GM10248 (cell line): ENCODE measurements at regions not wholly inside any gene's neighbourhood (a gene's known extent, or its start where the extent isn't known, plus 50 kb on each side); places are given as distances from the start of the nearest gene placed in this dataset.
"Not testable (repeated sequence)": the region's sequence is repeated elsewhere in the genome, so short reads cannot be mapped to it uniquely, and the experiment has no call there.

Experiments
- CTCF ChIA-PET: fragments of 300-600 bp; sonication (Branson Sonifier 250); formaldehyde crosslinking; extraction: SDS; loops from one replicate; lab custom pipeline; 2021; ENCODE audit warnings: antibody characterized with exemption; lab: Yijun Ruan, JAX
- POLR2A ChIA-PET: fragments of 350-650 bp; sonication (Branson Sonifier 250); formaldehyde crosslinking; extraction: SDS; loops from one replicate; lab custom pipeline; 2020; ENCODE audit warnings: antibody characterized with exemption; lab: Yijun Ruan, JAX
- DNase-seq: peaks from one replicate; pipeline ENCODE4 v3.0.0; 2012; ENCODE audit errors: extremely low spot score
- TF ChIP-seq, protein P1 (sequence below): IDR thresholded peaks from 2 replicates; pipeline ENCODE4 v1.5.1; 2012; ENCODE audit warnings: mild to moderate bottlenecking, low read depth; ENCODE audit errors: extremely low read depth, missing control alignments, control extremely low read depth

DNA sequence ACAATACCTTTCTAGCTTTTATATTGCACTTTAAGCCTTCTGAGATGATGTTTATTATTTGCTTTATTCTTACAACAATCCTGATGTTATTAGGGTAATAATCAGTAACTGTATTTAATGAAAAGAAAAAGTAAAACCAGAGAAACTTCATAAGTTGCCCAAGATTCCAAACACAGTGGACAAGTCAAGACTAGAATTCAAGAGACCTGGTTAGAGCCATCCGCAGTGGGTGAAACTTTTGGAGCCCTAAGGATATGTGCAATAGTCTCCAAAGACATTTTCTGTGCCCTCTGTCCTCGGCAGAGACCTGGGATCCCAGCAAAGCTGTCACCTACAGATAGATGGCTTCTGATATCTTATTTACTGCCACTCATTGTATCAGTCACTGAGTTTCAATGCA is 106.8 kb upstream of the DPT start:
- ChIA-PET POLR2A (no interaction called here), CTCF (interaction anchor here (1.3 kb wide), 2 partner anchors 9 to 15 kb away, joined by 3 read pairs; no protein-coding TSS in a partner anchor)
- TF ChIP-seq, protein P1, sequence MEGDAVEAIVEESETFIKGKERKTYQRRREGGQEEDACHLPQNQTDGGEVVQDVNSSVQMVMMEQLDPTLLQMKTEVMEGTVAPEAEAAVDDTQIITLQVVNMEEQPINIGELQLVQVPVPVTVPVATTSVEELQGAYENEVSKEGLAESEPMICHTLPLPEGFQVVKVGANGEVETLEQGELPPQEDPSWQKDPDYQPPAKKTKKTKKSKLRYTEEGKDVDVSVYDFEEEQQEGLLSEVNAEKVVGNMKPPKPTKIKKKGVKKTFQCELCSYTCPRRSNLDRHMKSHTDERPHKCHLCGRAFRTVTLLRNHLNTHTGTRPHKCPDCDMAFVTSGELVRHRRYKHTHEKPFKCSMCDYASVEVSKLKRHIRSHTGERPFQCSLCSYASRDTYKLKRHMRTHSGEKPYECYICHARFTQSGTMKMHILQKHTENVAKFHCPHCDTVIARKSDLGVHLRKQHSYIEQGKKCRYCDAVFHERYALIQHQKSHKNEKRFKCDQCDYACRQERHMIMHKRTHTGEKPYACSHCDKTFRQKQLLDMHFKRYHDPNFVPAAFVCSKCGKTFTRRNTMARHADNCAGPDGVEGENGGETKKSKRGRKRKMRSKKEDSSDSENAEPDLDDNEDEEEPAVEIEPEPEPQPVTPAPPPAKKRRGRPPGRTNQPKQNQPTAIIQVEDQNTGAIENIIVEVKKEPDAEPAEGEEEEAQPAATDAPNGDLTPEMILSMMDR = no peak
- DNase-seq = no peak

DNA sequence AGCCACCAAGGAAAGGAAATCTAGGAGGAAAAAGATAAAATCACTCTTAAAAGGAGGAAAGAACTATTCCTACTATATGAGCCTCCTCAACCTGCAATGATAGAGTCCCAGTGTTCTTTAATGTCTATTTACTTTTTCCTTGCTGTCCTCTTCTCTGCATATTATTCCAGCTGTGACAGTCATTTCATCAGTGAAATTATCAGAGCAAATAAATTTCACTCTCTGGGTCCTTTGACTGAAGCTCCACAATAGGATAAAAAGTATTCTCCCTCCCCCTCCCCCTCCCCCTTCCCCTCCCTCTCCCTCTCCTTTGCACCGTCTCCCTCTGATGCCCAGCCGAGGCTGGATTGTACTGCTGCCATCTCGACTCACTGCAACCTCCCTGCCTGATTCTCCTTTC is 107.5 kb upstream of the DPT start:
- CTCF ChIA-PET = interaction anchor here (1.3 kb wide), 2 partner anchors 8 to 15 kb away, joined by 3 read pairs; no protein-coding TSS in a partner anchor
- POLR2A ChIA-PET = no interaction called here
- TF ChIP-seq, protein P1 = no peak
- no peak for DNase-seq

DNA sequence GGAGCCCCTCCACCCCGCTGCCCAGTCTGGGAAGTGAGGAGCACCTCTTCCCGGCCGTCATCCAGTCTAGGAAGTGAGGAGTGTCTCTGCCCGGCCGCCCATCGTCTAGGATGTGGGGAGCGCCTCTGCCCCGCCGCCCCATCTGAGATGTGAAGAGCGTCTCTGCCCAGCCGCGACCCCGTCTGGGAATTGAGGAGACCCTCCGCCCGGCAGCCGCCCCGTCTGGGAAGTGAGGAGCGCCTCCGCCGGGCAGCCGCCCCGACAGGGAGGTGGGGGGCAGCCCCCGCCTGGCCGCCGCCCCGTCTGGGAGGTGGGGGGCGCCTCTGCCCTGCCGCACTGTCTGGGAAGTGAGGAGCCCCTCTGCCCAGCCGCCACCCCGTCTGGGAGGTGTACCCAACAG is 108.2 kb upstream of the DPT start:
- POLR2A ChIA-PET, DNase-seq, CTCF ChIA-PET: not testable (repeated sequence)

DNA sequence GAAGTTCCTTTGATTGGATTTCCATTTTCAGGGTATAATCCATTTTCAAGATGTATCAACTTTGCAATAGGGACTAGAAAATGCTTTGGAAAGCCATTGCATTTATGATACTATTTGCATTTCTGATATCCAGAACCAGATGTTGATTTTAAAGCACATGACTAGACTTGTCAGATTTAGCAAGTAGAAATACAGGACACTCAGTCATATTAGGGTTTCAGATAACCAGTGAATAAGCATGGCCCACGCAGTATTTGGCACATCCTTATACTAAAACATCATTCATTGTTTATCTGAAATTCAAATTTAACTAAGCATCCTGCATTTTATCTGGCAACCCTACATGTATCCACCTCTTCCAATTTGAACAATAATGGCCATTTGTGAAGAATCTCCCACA is 113.3 kb upstream of the DPT start:
- DNase-seq = no peak
- CTCF ChIA-PET = interaction anchor here (1.0 to 1.3 kb wide), 2 partner anchors 9 to 23 kb away, joined by 3 to 5 read pairs; no protein-coding TSS in a partner anchor
- POLR2A ChIA-PET = no interaction called here
- TF ChIP-seq, protein P1 = no peak

DNA sequence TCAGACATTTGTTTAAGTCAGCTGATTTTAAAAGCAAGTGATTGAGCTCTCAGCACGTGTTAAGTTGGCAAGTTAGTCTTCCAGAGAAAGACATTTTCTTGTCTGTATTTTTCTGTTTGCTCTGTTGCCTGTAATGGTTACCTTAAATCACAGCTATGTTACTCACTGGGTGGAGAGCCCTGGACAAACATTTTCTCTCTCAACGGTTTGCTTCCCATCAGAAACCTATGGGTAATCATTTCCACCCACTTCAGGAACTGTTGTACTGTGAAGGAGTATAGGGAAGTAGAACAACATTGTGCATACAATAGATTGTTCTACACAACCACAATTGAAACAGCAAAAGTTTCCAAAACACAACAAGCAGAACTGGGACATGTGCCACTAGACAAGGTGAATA is 113.9 kb upstream of the DPT start:
- DNase-seq = no peak
- ChIA-PET CTCF (no interaction called here), POLR2A (no interaction called here)
- TF ChIP-seq, protein P1 = no peak

DNA sequence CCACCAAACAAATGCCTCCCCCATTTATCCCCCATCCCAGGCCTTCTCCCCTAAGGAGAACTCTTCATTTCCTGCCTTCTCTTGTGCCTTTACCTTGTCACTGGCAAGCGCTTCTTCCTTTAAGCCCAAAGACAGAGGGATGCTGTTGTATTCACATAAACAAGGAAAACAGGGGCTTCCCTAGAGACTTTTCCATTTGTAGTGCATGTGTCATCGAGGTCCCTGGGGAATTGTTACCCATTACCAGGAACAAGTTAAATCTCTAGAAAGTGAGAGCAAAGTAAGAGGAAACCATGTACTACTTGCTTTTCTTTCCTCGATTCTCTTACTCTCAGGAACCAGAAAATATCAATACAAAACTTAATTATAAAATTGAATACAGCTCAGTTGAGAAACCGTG is 114.4 kb upstream of the DPT start:
- ChIA-PET POLR2A (no interaction called here), CTCF (no interaction called here)
- DNase-seq = no peak

DNA sequence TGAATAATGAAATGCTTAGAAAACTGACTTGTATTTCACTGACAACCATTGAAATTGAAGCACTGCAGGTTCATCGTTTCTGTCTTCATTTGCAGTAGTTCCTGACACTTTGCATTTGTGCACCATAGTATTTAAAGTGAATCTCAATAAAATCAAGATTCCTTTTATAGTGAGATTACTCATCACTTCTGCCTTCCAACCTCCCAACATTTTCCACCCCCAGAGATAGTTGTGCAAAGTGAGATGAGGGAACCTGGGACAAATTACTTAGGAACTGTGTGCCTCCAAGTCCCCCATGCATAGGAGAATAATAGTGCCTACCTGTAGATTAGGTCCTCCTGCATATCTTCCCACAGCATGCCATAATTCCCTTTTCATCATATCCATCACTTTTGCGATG is 114.9 kb upstream of the DPT start:
- ChIA-PET POLR2A (no interaction called here), CTCF (no interaction called here)
- TF ChIP-seq, protein P1 = no peak
- DNase-seq = no peak

More for the DNA sequence above, 114.4 kb upstream of the DPT start:
- TF ChIP-seq, protein P1 = no peak
